ENCODE measurements at regions not wholly inside any gene's neighbourhood (a gene's known extent, or its start where the extent isn't known, plus 50 kb on each side); places are given as distances from the start of the nearest gene placed in this dataset.

DNA sequence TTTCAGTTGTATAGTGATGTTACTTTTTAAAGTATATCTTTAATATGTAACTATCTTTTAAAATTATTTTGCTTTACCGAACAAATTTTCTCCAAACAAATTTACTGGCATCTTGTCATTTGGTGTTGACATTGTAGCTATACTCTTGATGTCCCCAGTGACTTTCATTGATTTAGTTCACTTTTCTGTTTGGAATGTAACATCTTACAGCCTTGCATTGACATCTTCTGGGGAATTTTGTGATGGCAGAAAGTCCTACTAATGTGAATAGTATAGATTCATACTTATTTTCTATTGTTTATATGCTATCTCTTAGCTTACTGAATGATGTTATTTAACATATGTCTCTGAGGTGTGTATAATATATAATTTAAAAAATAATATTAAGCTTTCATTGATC lies 800.9 kb upstream of the ATXN8OS start:
- TF ChIP-seq, protein P1, sequence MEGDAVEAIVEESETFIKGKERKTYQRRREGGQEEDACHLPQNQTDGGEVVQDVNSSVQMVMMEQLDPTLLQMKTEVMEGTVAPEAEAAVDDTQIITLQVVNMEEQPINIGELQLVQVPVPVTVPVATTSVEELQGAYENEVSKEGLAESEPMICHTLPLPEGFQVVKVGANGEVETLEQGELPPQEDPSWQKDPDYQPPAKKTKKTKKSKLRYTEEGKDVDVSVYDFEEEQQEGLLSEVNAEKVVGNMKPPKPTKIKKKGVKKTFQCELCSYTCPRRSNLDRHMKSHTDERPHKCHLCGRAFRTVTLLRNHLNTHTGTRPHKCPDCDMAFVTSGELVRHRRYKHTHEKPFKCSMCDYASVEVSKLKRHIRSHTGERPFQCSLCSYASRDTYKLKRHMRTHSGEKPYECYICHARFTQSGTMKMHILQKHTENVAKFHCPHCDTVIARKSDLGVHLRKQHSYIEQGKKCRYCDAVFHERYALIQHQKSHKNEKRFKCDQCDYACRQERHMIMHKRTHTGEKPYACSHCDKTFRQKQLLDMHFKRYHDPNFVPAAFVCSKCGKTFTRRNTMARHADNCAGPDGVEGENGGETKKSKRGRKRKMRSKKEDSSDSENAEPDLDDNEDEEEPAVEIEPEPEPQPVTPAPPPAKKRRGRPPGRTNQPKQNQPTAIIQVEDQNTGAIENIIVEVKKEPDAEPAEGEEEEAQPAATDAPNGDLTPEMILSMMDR (optimal IDR thresholded peaks at IDR 0.05 in 1 of 3, IDR thresholded peaks at IDR 0.05 in 1 of 3, conservative IDR thresholded peaks at IDR 0.05 in 1 of 3; ENCODE audit: extremely low read depth in 1 of 3, insufficient read depth in 2 of 3, low read length in 3 of 3): no peak
- TF ChIP-seq EZH2 (IDR thresholded peaks at IDR 0.05; ENCODE audit: low read length): no peak

Measured in keratinocyte (primary cell).